Muscle layer of colon (tissue), 2 donors: ENCODE measurements at regions not wholly inside any gene's neighbourhood (a gene's known extent, or its start where the extent isn't known, plus 50 kb on each side); places are given as distances from the start of the nearest gene placed in this dataset.

Experiments used
- H3K27ac ChIP-seq: one replicate; pipeline ENCODE4 v1.7.0; 2013; ENCODE audit warnings: low read depth, mild to moderate bottlenecking, low read length, moderate library complexity
- H3K27me3 ChIP-seq, 2 donors: one replicate each; pipeline ENCODE4 v1.7.0; 2013; ENCODE audit warnings: low read length in 2 of 2, mild to moderate bottlenecking in 2 of 2; ENCODE audit not compliant: insufficient read depth in 2 of 2, control insufficient read depth in 1 of 2
- H3K36me3 ChIP-seq: one replicate; pipeline ENCODE4 v1.7.0; 2013; ENCODE audit warnings: mild to moderate bottlenecking, low read length; ENCODE audit not compliant: insufficient read depth
- H3K4me1 ChIP-seq: one replicate; pipeline ENCODE4 v1.7.0; 2013; ENCODE audit warnings: mild to moderate bottlenecking, low read length; ENCODE audit not compliant: insufficient read depth
- H3K4me3 ChIP-seq, 2 donors: one replicate each; pipeline ENCODE4 v1.7.0; 2013; ENCODE audit warnings: low read length in 2 of 2, low read depth in 1 of 2, mild to moderate bottlenecking in 1 of 2, moderate library complexity in 1 of 2
- H3K9ac ChIP-seq: one replicate; pipeline ENCODE4 v1.7.0; 2013; ENCODE audit warnings: low read length
- H3K9me3 ChIP-seq: one replicate; pipeline ENCODE4 v1.7.0; 2013; ENCODE audit warnings: mild to moderate bottlenecking, low read length
- donor health status: abdominal sarcoma.
- donor health status: Adenocarcinoma of cecum.

GRCh38 chr15:98123834-98124233, 163.3 kb downstream of the ARRDC4 start:
- Histone ChIP-seq H3K9me3 (no peaks in the 10 kb centered on the region), H3K36me3 (no peaks in the 10 kb centered on the region), H3K27ac (no peak overlapping the region), H3K9ac (no peak overlapping the region), H3K4me1 (peaks cover 30% of the 10 kb centered on the region), H3K4me3 (no peak overlapping the region), H3K27me3 (no peaks in the 10 kb centered on the region)

GRCh38 chr15:98124581-98124980, 164.1 kb downstream of the ARRDC4 start:
- H3K9me3 ChIP-seq, result no peaks in the 10 kb centered on the region

GRCh38 chr15:98126326-98127085, 166.0 kb downstream of the ARRDC4 start:
- H3K4me1 ChIP-seq, result peaks cover 36% of the 10 kb centered on the region
- no peaks in the 10 kb centered on the region for H3K9me3 ChIP-seq
- no peak overlapping the region for H3K9ac ChIP-seq
- H3K36me3 ChIP-seq, result no peaks in the 10 kb centered on the region
- H3K4me3 ChIP-seq, result no peak overlapping the region
- no peaks in the 10 kb centered on the region for H3K27me3 ChIP-seq
- H3K27ac ChIP-seq, result no peak overlapping the region

More at GRCh38 chr15:98124581-98124980, 164.1 kb downstream of the ARRDC4 start:
- Histone ChIP-seq H3K27ac (no peak overlapping the region), H3K4me3 (no peak overlapping the region), H3K27me3 (no peaks in the 10 kb centered on the region), H3K4me1 (peaks cover 30% of the 10 kb centered on the region), H3K9ac (no peak overlapping the region), H3K36me3 (no peaks in the 10 kb centered on the region)

- Histone ChIP-seq H3K9me3 (no peaks in the 10 kb centered on the region), H3K36me3 (no peaks in the 10 kb centered on the region), H3K9ac (no peak overlapping the region), H3K27me3 (no peaks in the 10 kb centered on the region), H3K4me3 (no peak overlapping the region), H3K4me1 (peaks cover 25% of the 10 kb centered on the region), H3K27ac (no peak overlapping the region)
These were observed 167.1 kb downstream of the ARRDC4 start for GRCh38 chr15:98127586-98127985.

GRCh38 chr15:98131924-98132323, 171.4 kb downstream of the ARRDC4 start:
- Histone ChIP-seq H3K27me3 (no peaks in the 10 kb centered on the region), H3K27ac (no peak overlapping the region), H3K36me3 (no peaks in the 10 kb centered on the region), H3K9ac (no peak overlapping the region), H3K4me1 (peaks cover 10% of the 10 kb centered on the region), H3K9me3 (no peaks in the 10 kb centered on the region), H3K4me3 (no peak overlapping the region)

- Histone ChIP-seq H3K4me1 (peaks cover 9% of the 10 kb centered on the region), H3K27ac (no peak overlapping the region), H3K36me3 (no peaks in the 10 kb centered on the region), H3K9ac (no peak overlapping the region), H3K4me3 (no peak overlapping the region), H3K9me3 (no peaks in the 10 kb centered on the region), H3K27me3 (no peaks in the 10 kb centered on the region)
These were observed 174.4 kb downstream of the ARRDC4 start for GRCh38 chr15:98134905-98135304.

- no peaks in the 10 kb centered on the region for H3K9me3 ChIP-seq
- H3K9ac ChIP-seq, result no peak overlapping the region
- no peaks in the 10 kb centered on the region for H3K36me3 ChIP-seq
- no peak overlapping the region for H3K27ac ChIP-seq
- H3K4me3 ChIP-seq, result no peak overlapping the region
- no peaks in the 10 kb centered on the region for H3K4me1 ChIP-seq
- no peaks in the 10 kb centered on the region for H3K27me3 ChIP-seq
These were observed 178.4 kb downstream of the ARRDC4 start for GRCh38 chr15:98138910-98139309.

- no peak overlapping the region for H3K27ac ChIP-seq
- no peaks in the 10 kb centered on the region for H3K9me3 ChIP-seq
- H3K4me1 ChIP-seq, result no peaks in the 10 kb centered on the region
- no peak overlapping the region for H3K4me3 ChIP-seq
- H3K27me3 ChIP-seq, result no peaks in the 10 kb centered on the region
- no peak overlapping the region for H3K9ac ChIP-seq
- H3K36me3 ChIP-seq, result no peaks in the 10 kb centered on the region
These were observed 178.8 kb downstream of the ARRDC4 start for GRCh38 chr15:98139337-98139736.

- Histone ChIP-seq H3K9me3 (no peaks in the 10 kb centered on the region), H3K4me3 (no peak overlapping the region), H3K27me3 (no peaks in the 10 kb centered on the region), H3K4me1 (no peaks in the 10 kb centered on the region), H3K27ac (no peak overlapping the region), H3K36me3 (no peaks in the 10 kb centered on the region), H3K9ac (no peak overlapping the region)
These were observed 182.1 kb downstream of the ARRDC4 start for GRCh38 chr15:98142572-98142971.

GRCh38 chr15:98143116-98143515, 182.6 kb downstream of the ARRDC4 start:
- no peaks in the 10 kb centered on the region for H3K27me3 ChIP-seq
- no peaks in the 10 kb centered on the region for H3K4me1 ChIP-seq
- no peaks in the 10 kb centered on the region for H3K9me3 ChIP-seq
- H3K9ac ChIP-seq, result no peak overlapping the region
- H3K4me3 ChIP-seq, result no peak overlapping the region
- no peak overlapping the region for H3K27ac ChIP-seq
- H3K36me3 ChIP-seq, result no peaks in the 10 kb centered on the region

- H3K27ac ChIP-seq, result no peak overlapping the region
- no peaks in the 10 kb centered on the region for H3K9me3 ChIP-seq
- H3K4me3 ChIP-seq, result no peak overlapping the region
- no peaks in the 10 kb centered on the region for H3K4me1 ChIP-seq
- H3K27me3 ChIP-seq, result no peaks in the 10 kb centered on the region
- no peaks in the 10 kb centered on the region for H3K36me3 ChIP-seq
- no peak overlapping the region for H3K9ac ChIP-seq
These were observed 183.9 kb downstream of the ARRDC4 start for GRCh38 chr15:98144388-98144787.
